ENCODE measurements at regions not wholly inside any gene's neighbourhood (a gene's known extent, or its start where the extent isn't known, plus 50 kb on each side); places are given as distances from the start of the nearest gene placed in this dataset.
A peak's percentile ranks its signal among the peaks of the same experiment; 100 is the strongest.

GRCh38 chr12:42785944-42786343 lies 196.4 kb upstream of the PRICKLE1 start:
- DNase-seq (ENCODE audit: low read depth in 4 of 4, low spot score in 3 of 4), result no peak

GRCh38 chr12:42780671-42781070 lies 191.1 kb upstream of the PRICKLE1 start:
- no peak for DNase-seq (ENCODE audit: low read depth in 4 of 4, low spot score in 3 of 4)

- DNase-seq (ENCODE audit: low read depth in 4 of 4, low spot score in 3 of 4), result no peak
Observed at GRCh38 chr12:42779186-42779859, 189.8 kb upstream of the PRICKLE1 start.

- no peak for DNase-seq (ENCODE audit: low read depth in 4 of 4, low spot score in 3 of 4)
Observed at GRCh38 chr12:42776396-42776795, 186.8 kb upstream of the PRICKLE1 start.

DNA sequence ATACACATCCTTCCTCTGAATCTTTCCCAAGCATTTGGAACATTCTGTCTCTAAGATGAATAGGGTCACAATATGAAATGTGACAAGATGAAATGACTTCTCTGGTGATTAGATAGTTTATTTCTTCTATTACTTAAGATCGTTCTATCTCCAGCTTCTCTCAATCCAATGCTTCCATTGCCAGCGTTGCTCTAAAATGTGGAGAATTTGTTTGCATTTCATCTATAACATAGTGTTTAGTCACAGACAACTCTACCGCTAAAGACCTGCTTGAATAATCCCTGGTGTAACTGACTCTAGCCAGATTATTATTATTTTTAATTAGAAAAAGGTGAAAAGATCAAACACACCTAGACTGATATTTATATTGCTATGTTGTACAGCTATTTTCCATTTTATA lies 184.7 kb upstream of the PRICKLE1 start:
- no peak for DNase-seq (ENCODE audit: low read depth in 4 of 4, low spot score in 3 of 4)

- no peak for DNase-seq (ENCODE audit: low read depth in 4 of 4, low spot score in 3 of 4)
Observed at GRCh38 chr12:42770261-42770660, 180.7 kb upstream of the PRICKLE1 start.

DNA sequence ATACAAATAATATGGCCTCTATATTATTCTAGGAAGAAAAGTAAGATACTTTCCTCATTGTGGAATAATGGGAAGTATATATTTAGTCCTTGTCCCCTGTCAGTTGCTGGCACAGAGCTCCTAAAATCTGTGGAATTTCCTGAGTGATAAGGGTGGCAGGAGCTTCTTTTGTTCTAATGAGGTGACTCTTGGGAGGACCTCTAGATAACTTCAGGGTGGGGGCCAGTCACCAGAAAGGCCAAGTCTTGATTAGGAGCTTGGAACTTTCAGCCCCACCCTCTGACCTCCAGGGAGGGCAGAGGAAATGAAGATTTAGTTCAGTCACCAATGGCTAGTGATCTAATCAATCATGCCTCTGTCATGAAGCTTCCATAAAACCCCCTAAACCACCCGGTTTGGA lies 179.9 kb upstream of the PRICKLE1 start:
- DNase-seq (ENCODE audit: low read depth in 4 of 4, low spot score in 3 of 4), result no peak

GRCh38 chr12:42767998-42768397 lies 178.5 kb upstream of the PRICKLE1 start:
- DNase-seq (ENCODE audit: low read depth in 4 of 4, low spot score in 3 of 4), result no peak

GRCh38 chr12:42767326-42767954 lies 177.9 kb upstream of the PRICKLE1 start:
- DNase-seq (ENCODE audit: low read depth in 4 of 4, low spot score in 3 of 4), result no peak

GRCh38 chr12:42766754-42767153 lies 177.2 kb upstream of the PRICKLE1 start:
- DNase-seq (ENCODE audit: low read depth in 4 of 4, low spot score in 3 of 4), result no peak

DNA sequence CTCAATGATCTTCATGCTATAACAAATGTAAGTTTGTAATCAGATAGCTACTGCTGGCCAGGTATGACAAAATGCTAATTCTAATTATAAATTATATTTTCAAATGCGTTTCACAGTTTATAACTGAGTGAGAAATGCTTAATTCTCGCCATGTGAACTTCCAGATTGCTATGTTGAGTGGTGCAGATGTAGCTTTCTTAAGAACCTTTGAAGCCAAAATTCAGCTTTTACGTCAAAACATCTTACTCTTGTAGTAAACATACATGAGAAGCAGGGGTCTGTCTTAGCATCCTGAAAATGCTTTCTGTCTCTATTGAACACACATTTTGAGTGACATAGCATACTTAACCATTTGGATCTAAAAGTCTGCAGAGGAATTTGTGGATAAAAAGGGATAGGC lies 176.5 kb upstream of the PRICKLE1 start:
- no peak for DNase-seq (ENCODE audit: low read depth in 4 of 4, low spot score in 3 of 4)

GRCh38 chr12:42763682-42764081 lies 174.1 kb upstream of the PRICKLE1 start:
- DNase-seq (ENCODE audit: low read depth in 4 of 4, low spot score in 3 of 4), result no peak

DNA sequence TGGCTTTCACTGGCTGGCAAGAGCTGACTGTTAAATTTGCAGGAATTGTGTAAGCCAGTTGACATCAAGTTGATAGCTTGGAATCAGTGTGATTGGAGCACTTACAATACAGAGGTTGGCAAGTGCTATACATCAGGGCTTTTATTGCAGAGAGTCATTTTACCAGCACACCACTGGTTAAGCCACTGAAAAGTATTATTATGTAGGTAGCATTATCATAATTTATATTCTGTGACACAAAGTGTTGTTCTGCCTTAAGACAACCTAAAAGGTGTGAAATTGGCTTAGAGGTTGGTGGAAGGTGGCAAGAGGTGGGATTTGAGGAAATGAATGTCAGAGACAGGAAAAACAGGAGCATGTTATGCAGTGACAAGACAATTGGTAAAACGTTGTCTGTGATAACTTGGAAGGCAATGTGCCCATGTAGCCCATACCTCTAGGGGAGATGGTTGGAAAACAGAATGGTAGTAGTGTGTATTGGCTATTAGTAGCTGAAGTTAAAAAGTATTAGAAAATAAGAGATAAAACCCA lies 172.9 kb upstream of the PRICKLE1 start:
- DNase-seq (ENCODE audit: low read depth in 4 of 4, low spot score in 3 of 4), result no peak

- DNase-seq (ENCODE audit: low read depth in 4 of 4, low spot score in 3 of 4), result no peak
Observed at GRCh38 chr12:42761601-42762350, 172.2 kb upstream of the PRICKLE1 start.

GRCh38 chr12:42761086-42761485 lies 171.5 kb upstream of the PRICKLE1 start:
- no peak for DNase-seq (ENCODE audit: low read depth in 4 of 4, low spot score in 3 of 4)

- DNase-seq (ENCODE audit: low read depth in 4 of 4, low spot score in 3 of 4), result no peak
Observed at GRCh38 chr12:42760550-42760949, 171.0 kb upstream of the PRICKLE1 start.

GRCh38 chr12:42759622-42760273 lies 170.2 kb upstream of the PRICKLE1 start:
- DNase-seq (ENCODE audit: low read depth in 4 of 4, low spot score in 3 of 4), result no peak

- no peak for DNase-seq (ENCODE audit: low read depth in 4 of 4, low spot score in 3 of 4)
Observed at GRCh38 chr12:42758806-42759205, 169.3 kb upstream of the PRICKLE1 start.

DNA sequence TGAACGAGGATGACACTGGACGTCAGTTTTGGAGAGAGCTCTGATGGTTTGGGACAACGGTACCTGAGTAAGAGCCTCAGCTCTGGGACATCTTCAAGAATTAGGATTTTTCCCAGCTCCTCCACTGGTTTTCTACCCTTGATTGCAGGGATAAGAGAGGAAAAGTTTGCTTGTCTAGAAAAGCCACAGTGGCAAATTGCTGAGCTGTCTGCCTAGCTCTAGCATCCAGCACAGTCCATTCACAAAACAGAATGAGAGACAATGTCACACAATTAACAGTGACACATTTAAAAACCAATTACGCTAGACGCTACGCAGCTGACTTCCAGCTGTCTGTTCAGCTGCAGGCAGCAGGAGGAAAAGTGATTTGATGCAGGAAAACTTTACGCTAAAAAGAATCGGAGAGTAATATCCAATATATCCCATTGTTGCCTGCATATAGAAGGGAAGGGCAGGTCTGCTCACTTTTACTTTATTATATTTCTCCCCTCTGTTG lies 168.1 kb upstream of the PRICKLE1 start:
- DNase-seq (ENCODE audit: low read depth in 4 of 4, low spot score in 3 of 4), result no peak

DNA sequence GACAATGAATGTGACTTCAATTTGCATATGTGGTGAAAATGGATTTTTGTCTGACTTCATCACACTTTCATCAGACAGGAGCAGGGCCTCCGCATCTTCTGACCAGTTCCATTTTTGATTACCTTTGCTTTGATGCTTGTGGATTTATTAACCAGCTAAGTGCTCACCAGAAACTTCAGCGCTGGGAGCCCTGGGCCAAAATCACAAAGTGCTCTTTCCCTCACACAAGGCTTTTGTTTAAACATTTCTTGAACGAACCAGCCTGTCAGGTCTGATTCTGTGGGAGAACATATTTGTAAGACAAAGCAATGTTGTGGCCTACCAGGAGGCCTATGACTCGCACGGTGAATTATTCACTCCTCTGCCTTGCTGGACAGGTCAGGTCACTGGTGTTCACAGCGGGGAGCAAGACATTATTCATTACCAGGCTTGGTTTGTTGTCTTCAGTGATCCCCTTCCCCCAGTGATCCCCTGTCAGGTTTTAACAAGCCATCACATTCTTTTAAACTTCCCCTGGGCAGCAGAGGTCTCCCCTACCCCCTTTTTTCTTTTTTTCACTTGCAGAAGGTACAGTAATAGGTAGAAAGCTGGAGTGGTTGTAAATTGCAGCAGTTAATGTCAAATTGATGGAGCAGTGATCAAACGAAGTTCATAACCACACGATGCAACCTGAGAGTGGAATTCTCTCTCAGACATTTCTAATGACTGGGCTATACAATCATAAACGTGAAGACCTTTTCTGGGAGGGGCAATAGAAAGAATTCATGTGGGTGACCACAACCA lies 167.5 kb upstream of the PRICKLE1 start:
- peak in 2 of 4 donors; percentile 41 to 47 for DNase-seq (ENCODE audit: low read depth in 4 of 4, low spot score in 3 of 4)
